GM18507 (cell line): ENCODE measurements at regions not wholly inside any gene's neighbourhood (a gene's known extent, or its start where the extent isn't known, plus 50 kb on each side); places are given as distances from the start of the nearest gene placed in this dataset.

Experiments used
- DNase-seq: peaks from one replicate; pipeline ENCODE4 v3.0.0; 2011; ENCODE audit warnings: low read depth; ENCODE audit not compliant: insufficient read length; ENCODE audit errors: extremely low spot score
- FAIRE-seq: peaks from 2 replicates; lab custom pipeline; 2011; peaks lifted over from hg19 to GRCh38; lab: Jason Lieb, UNC

GRCh38 chr12:105453316-105453715, 122.8 kb downstream of the C12orf75 start:
- DNase-seq = no peak
- FAIRE-seq = no peak

GRCh38 chr12:105454688-105455087, 124.2 kb downstream of the C12orf75 start:
- FAIRE-seq (no peak), DNase-seq (no peak)

- no peak for FAIRE-seq
- DNase-seq = no peak
Measured at GRCh38 chr12:105455261-105455660, 124.8 kb downstream of the C12orf75 start.

- FAIRE-seq (no peak), DNase-seq (no peak)
Measured at GRCh38 chr12:105457026-105457425, 126.5 kb downstream of the C12orf75 start.

- DNase-seq (no peak), FAIRE-seq (no peak)
Measured at GRCh38 chr12:105459760-105460330, 129.4 kb downstream of the C12orf75 start.

- no peak for DNase-seq
- FAIRE-seq = no peak
Measured at GRCh38 chr12:105461271-105461943, 130.9 kb downstream of the C12orf75 start.

- FAIRE-seq = no peak
- no peak for DNase-seq
Measured at GRCh38 chr12:105461944-105462762, 131.7 kb downstream of the C12orf75 start.

GRCh38 chr12:105462831-105463230, 132.3 kb downstream of the C12orf75 start:
- FAIRE-seq (no peak), DNase-seq (no peak)

- no peak for FAIRE-seq
Measured at GRCh38 chr12:105464406-105464805, 133.9 kb downstream of the C12orf75 start.

GRCh38 chr12:105466231-105466900, 135.9 kb downstream of the C12orf75 start:
- FAIRE-seq = no peak
- no peak for DNase-seq

More at GRCh38 chr12:105464406-105464805, 133.9 kb downstream of the C12orf75 start:
- DNase-seq = no peak

GRCh38 chr12:105466901-105467598, 136.6 kb downstream of the C12orf75 start:
- FAIRE-seq (no peak), DNase-seq (no peak)

GRCh38 chr12:105467710-105468366, 137.3 kb downstream of the C12orf75 start:
- no peak for DNase-seq
- FAIRE-seq = no peak

- no peak for DNase-seq
- no peak for FAIRE-seq
Measured at GRCh38 chr12:105468464-105468863, 138.0 kb downstream of the C12orf75 start.

GRCh38 chr12:105469211-105469610, 138.7 kb downstream of the C12orf75 start:
- DNase-seq (no peak), FAIRE-seq (no peak)

GRCh38 chr12:105469701-105470100, 139.2 kb downstream of the C12orf75 start:
- DNase-seq (no peak), FAIRE-seq (no peak)

GRCh38 chr12:105470102-105470501, 139.6 kb downstream of the C12orf75 start:
- FAIRE-seq = no peak
- no peak for DNase-seq

GRCh38 chr12:105470601-105471000, 140.1 kb downstream of the C12orf75 start:
- no peak for DNase-seq
- no peak for FAIRE-seq

- FAIRE-seq = no peak
- no peak for DNase-seq
Measured at GRCh38 chr12:105474672-105475071, 144.2 kb downstream of the C12orf75 start.

GRCh38 chr12:105476616-105477015, 146.1 kb downstream of the C12orf75 start:
- FAIRE-seq (peak; percentile 59), DNase-seq (no peak)
